K562 (cell line): ENCODE measurements at regions not wholly inside any gene's neighbourhood (a gene's known extent, or its start where the extent isn't known, plus 50 kb on each side); places are given as distances from the start of the nearest gene placed in this dataset.

Source experiments
- CHD2 ChIP-seq: IDR thresholded peaks from 2 replicates; pipeline ENCODE4 v1.6.1; 2011; ENCODE audit warnings: low read depth, low read length
- RBM25 ChIP-seq: fragments of 200-400 bp; formaldehyde crosslinking; IDR thresholded peaks from 2 replicates; pipeline ENCODE4 v1.6.1; 2018; ENCODE audit warnings: low read length, low read depth, moderate library complexity; ENCODE audit not compliant: severe bottlenecking
- RCOR1 ChIP-seq, 2 experiments: IDR thresholded peaks; 2 replicates each; pipeline ENCODE4 v1.6.1; 2012; ENCODE audit warnings: low read depth in 2 of 2, low read length in 2 of 2, borderline replicate concordance in 1 of 2, improper control_type of control experiment in 1 of 2
- TARDBP ChIP-seq: fragments of 450-650 bp; IDR thresholded peaks from 2 replicates; pipeline ENCODE4 v1.6.1; 2016
- XRCC5 ChIP-seq: fragments of 200-400 bp; formaldehyde crosslinking; IDR thresholded peaks from 2 replicates; pipeline ENCODE4 v1.6.1; 2017; ENCODE audit warnings: low read depth, mild to moderate bottlenecking, low read length
- ZFP36 ChIP-seq: fragments of 150-350 bp; IDR thresholded peaks from 2 replicates; pipeline ENCODE4 v1.6.1; 2018; ENCODE audit warnings: low read length, low read depth; ENCODE audit not compliant: partially characterized antibody
- ZNF717 ChIP-seq: fragments of 250-450 bp; sonication (Bioruptor Pico); IDR thresholded peaks from 2 replicates; pipeline ENCODE4 v1.5.0; 2021
- TF ChIP-seq, protein P1 (sequence below): sonication (generic); formaldehyde crosslinking; IDR thresholded peaks from 2 replicates; pipeline ENCODE4 v1.8.0; 2023; ENCODE audit warnings: mild to moderate bottlenecking, missing genetic modification reagents
- TF ChIP-seq, protein P2 (sequence below): IDR thresholded peaks from 3 replicates; pipeline ENCODE4 v1.6.1; 2011; ENCODE audit warnings: borderline replicate concordance, mild to moderate bottlenecking, moderate library complexity; ENCODE audit not compliant: insufficient read length; ENCODE audit errors: extremely low read depth

- TF ChIP-seq TARDBP (no peak), RBM25 (peak; percentile 87), CHD2 (no peak), ZFP36 (peak; percentile 99), RCOR1 (IDR thresholded peaks at IDR 0.05; ENCODE audit: borderline replicate concordance in 1 of 2, low read depth in 2 of 2, low read length in 2 of 2) (no peak), XRCC5 (no peak), ZNF717 (no peak)
- TF ChIP-seq, protein P1, sequence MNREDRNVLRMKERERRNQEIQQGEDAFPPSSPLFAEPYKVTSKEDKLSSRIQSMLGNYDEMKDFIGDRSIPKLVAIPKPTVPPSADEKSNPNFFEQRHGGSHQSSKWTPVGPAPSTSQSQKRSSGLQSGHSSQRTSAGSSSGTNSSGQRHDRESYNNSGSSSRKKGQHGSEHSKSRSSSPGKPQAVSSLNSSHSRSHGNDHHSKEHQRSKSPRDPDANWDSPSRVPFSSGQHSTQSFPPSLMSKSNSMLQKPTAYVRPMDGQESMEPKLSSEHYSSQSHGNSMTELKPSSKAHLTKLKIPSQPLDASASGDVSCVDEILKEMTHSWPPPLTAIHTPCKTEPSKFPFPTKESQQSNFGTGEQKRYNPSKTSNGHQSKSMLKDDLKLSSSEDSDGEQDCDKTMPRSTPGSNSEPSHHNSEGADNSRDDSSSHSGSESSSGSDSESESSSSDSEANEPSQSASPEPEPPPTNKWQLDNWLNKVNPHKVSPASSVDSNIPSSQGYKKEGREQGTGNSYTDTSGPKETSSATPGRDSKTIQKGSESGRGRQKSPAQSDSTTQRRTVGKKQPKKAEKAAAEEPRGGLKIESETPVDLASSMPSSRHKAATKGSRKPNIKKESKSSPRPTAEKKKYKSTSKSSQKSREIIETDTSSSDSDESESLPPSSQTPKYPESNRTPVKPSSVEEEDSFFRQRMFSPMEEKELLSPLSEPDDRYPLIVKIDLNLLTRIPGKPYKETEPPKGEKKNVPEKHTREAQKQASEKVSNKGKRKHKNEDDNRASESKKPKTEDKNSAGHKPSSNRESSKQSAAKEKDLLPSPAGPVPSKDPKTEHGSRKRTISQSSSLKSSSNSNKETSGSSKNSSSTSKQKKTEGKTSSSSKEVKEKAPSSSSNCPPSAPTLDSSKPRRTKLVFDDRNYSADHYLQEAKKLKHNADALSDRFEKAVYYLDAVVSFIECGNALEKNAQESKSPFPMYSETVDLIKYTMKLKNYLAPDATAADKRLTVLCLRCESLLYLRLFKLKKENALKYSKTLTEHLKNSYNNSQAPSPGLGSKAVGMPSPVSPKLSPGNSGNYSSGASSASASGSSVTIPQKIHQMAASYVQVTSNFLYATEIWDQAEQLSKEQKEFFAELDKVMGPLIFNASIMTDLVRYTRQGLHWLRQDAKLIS (CRISPR knock-in tag) = no peak
- TF ChIP-seq, protein P2, sequence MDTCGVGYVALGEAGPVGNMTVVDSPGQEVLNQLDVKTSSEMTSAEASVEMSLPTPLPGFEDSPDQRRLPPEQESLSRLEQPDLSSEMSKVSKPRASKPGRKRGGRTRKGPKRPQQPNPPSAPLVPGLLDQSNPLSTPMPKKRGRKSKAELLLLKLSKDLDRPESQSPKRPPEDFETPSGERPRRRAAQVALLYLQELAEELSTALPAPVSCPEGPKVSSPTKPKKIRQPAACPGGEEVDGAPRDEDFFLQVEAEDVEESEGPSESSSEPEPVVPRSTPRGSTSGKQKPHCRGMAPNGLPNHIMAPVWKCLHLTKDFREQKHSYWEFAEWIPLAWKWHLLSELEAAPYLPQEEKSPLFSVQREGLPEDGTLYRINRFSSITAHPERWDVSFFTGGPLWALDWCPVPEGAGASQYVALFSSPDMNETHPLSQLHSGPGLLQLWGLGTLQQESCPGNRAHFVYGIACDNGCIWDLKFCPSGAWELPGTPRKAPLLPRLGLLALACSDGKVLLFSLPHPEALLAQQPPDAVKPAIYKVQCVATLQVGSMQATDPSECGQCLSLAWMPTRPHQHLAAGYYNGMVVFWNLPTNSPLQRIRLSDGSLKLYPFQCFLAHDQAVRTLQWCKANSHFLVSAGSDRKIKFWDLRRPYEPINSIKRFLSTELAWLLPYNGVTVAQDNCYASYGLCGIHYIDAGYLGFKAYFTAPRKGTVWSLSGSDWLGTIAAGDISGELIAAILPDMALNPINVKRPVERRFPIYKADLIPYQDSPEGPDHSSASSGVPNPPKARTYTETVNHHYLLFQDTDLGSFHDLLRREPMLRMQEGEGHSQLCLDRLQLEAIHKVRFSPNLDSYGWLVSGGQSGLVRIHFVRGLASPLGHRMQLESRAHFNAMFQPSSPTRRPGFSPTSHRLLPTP = peak; percentile 47
Measured at GRCh38 chr20:48146308-48146707, 361.0 kb upstream of the SULF2 start (continued).
